Stimulated activated naive CD4-positive, alpha-beta T cell (primary cell): ENCODE measurements at regions not wholly inside any gene's neighbourhood (a gene's known extent, or its start where the extent isn't known, plus 50 kb on each side); places are given as distances from the start of the nearest gene placed in this dataset.

Source experiments
- DNase-seq, 6 experiments: peaks; one replicate each; lab custom pipeline; 2025; lab: John Stamatoyannopoulos, UW

- no peak for DNase-seq
These were observed 116.8 kb downstream of the OR13A1 start for GRCh38 chr10:45198486-45199204.

GRCh38 chr10:45199205-45199740, 116.1 kb downstream of the OR13A1 start:
- no peak for DNase-seq

DNA sequence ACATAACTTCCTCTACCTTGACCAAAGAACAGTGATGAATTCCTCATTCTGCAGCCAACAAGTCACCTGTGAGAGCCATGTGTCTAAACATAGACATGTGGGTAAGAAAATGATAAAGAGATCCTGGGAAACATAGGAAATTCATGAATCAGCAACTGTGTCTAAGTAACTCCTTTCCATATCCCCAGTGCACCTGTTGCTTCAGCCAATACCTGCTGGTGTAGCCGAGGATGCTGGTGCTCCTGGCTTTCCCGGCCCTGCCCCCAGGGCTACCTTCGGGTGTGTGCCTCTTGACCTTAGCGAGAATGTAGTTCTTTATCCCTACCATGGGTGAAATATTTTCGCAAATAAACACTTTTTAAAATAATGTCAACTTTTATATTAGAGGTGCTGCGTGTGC, 114.1 kb downstream of the OR13A1 start:
- no peak for DNase-seq

DNA sequence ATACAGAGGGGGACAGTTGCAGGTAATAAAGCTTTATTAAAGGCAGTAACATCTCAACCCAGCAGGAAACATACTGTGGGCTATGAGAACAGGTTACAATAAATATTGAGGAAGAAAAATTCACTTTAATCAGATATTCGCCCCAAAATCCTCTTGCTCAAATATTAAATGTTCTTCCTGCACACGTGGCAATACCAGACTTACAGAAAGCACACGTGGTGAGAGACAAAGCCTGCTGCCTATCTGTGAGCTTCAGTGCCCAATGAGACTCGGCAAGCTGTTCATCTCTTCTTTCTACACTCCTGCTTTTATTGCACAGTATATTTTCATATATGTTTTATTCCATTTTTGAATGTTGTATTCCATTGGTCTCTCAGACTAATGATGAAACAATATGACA, 113.2 kb downstream of the OR13A1 start:
- no peak for DNase-seq

GRCh38 chr10:45204954-45205775, 110.2 kb downstream of the OR13A1 start:
- no peak for DNase-seq

GRCh38 chr10:45209888-45210287, 105.5 kb downstream of the OR13A1 start:
- DNase-seq = no peak

- no peak for DNase-seq
These were observed 103.8 kb downstream of the OR13A1 start for GRCh38 chr10:45211576-45211975.

- DNase-seq = no peak
These were observed 96.0 kb downstream of the OR13A1 start for GRCh38 chr10:45219416-45219815.

DNA sequence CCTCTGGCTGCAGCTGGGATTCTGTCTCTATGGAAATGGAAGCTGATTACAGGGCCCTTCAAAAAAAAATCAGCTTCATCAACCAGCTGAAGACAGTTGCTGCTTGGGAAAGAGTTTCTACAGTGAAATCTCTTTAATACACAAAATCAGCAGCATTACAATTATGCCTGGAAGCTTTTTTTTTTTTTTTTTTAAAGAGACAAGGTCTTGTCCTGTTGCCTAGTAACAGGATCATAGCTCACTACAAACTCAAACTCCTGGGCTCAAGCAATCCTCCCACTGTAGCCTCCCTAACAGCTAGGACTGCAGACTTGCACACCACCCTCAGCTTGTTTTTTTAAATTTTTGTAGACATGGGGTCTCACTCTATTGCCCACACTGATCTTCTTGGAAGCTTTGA, 94.5 kb downstream of the OR13A1 start:
- DNase-seq = no peak

- DNase-seq = no peak
These were observed 91.1 kb downstream of the OR13A1 start for GRCh38 chr10:45224219-45224841.

GRCh38 chr10:45227042-45227441, 88.4 kb downstream of the OR13A1 start:
- no peak for DNase-seq

DNA sequence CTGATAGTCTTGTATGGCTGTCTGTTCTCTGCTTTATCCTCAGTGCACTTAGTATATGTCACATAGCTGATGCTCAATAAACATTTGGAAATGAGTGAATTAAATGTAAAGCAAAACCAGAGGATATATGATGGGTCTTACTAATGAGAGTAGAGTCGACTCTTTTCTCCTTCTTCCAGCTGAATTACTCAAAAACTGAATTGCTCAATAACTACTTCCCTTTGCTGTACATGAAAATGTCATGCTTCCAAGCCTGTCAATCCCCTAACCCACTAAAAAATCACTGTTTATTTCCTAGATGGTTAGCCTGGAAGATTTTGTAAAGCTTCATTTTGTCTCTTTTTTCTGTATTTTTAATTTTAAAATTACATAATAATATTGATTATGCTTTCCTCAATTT, 88.0 kb downstream of the OR13A1 start:
- no peak for DNase-seq

DNA sequence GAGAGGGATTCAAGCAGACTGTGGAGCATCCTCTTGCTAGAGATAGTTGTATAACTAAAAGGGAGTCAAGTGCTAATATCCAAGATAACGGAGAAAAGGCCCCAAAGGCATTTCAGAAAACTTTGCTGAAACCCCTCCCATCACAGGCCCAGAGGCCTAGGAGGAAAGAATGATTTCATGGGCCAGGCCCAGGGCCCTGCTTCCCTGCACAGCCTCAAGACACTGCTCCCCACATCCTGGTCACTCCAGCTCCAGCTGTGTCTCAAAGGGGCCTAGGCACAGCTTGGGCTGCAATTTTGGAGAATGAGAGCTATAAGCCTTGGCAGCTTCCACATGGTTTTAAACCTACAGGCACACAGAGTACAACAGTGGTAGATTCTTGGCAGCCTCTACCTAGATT, 85.6 kb downstream of the OR13A1 start:
- DNase-seq = no peak

DNA sequence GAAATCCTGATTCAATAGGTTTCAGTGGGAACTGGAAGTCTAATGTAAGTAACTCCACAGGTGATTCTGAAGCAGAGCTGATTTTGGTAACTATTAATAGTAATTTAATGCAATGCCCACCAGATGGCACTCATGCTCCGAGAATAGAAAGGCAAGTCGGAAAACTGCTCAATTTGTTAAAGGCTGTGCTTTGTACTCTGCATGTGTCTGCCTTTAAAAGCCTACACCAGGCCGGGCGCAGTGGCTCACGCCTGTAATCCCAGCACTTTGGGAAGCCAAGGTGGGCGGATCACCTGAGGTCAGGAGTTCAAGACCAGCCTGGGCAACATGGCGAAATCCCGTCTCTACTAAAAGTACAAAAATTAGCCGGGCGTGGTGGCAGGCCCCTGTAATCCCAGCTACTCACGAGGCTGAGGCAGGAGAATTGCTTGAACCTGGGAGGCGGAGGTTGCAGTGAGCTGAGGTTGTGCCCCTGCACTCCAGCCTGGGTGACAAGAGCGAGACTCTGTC, 80.1 kb downstream of the OR13A1 start:
- peak; percentile 22 to 66 (median 46) for DNase-seq

GRCh38 chr10:45235798-45236220, 79.6 kb downstream of the OR13A1 start:
- DNase-seq = no peak

DNA sequence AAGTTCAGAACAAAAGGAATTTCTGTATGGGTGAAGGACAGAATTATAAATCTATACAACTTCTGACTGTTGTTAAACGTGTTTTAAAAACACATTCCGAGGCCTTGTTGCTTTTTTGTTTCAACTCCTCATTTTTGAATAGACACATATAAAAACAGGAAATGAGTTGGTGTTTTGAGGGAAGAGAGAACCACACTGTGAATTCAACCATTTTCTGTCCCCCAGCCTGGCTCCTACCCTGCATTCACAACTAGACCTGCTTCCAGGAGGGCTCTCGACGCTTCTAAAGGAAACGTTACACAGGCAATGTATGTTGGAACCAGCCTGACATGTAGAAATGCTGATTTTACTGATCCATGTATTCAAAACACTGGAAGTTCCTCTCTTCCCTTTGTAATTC, 76.5 kb downstream of the OR13A1 start:
- no peak for DNase-seq

DNA sequence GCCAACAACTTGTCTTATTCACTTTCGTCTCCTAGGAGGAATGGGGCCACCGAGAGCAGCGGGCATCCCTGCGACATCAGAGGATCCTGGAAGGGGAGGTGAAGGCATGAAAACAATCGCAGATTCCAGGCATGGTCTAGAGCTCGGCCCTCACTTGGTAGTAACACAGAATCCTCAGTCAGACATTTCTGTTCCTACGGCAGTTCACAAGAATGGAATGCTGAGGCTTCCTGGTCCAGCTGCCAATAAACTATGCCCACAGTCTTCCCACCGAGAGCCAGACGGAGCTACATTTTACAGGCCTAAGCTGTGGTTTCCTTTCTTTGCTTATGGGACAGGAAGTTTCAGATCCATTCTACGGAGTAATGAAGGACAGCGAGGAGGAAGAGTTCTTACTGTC, 75.8 kb downstream of the OR13A1 start:
- DNase-seq = no peak

GRCh38 chr10:45241865-45242520, 73.4 kb downstream of the OR13A1 start:
- DNase-seq = peak in 1 of 6 experiments; percentile 3

- DNase-seq = no peak
These were observed 72.1 kb downstream of the OR13A1 start for GRCh38 chr10:45243261-45243660.

DNA sequence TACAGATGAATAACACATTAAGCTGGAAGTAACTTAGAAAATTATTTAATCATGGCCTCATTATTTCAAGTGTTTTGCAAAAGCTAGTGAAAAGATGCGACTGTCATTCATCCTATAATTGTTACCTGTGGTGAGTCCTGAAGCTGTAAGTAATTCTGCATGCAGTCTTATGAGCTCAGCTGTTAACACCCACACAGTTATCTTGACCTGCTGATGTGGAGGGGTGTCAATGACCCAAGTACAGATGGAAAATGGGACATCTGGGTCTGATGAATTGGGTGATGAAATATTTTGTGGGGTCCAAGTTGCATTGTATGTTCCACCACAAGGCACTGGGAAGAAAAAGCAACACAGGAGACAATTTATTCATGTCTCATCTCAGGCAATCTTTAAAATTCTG, 68.9 kb downstream of the OR13A1 start:
- no peak for DNase-seq

- peak in 3 of 6 experiments; percentile 36 to 63 (median 53) for DNase-seq
These were observed 65.3 kb downstream of the OR13A1 start for GRCh38 chr10:45249978-45250693.
